Gastrocnemius medialis (tissue), 4 donors: ENCODE measurements at regions not wholly inside any gene's neighbourhood (a gene's known extent, or its start where the extent isn't known, plus 50 kb on each side); places are given as distances from the start of the nearest gene placed in this dataset.
A peak's percentile ranks its signal among the peaks of the same experiment; 100 is the strongest.

Source experiments
- ATAC-seq, 2 donors: fragments of 150-250 bp; one replicate each; pipeline ENCODE4 v1.9.1; 2016
- DNase-seq, 2 donors: peaks; one replicate each; pipeline ENCODE4 v3.0.0-alpha.2; 2019
- H3K27ac ChIP-seq, 4 donors: fragments of 200-600 bp; sonication (generic); 1 replicate in 1 of 4; 2 replicates in 3 of 4; pipeline ENCODE4 v1.5.1; 2016 to 2018; ENCODE audit warnings: mild to moderate bottlenecking in 2 of 4, moderate library complexity in 1 of 4
- H3K27me3 ChIP-seq, 3 donors: fragments of 200-600 bp; sonication (generic) in 2 of 3; 1 replicate in 1 of 3; 2 replicates in 2 of 3; pipeline versions ENCODE4 v1.5.1 to v1.6.0; 2016 to 2019; ENCODE audit warnings: mild to moderate bottlenecking in 1 of 3, moderate library complexity in 1 of 3
- H3K36me3 ChIP-seq, 2 donors: fragments of 200-600 bp; sonication (generic) in 1 of 2; one replicate each; pipeline ENCODE4 v1.5.1; 2017 to 2018
- H3K4me1 ChIP-seq, 2 donors: fragments of 200-600 bp; sonication (generic) in 1 of 2; one replicate each; pipeline ENCODE4 v1.5.1; 2016 to 2017; ENCODE audit warnings: mild to moderate bottlenecking in 2 of 2
- H3K4me3 ChIP-seq, 4 donors: fragments of 200-600 bp; sonication (generic) in 3 of 4; 1 replicate in 1 of 4; 2 replicates in 3 of 4; pipeline ENCODE4 v1.5.1; 2016 to 2019; ENCODE audit warnings: mild to moderate bottlenecking in 2 of 4
- H3K9me3 ChIP-seq, 3 donors: fragments of 200-600 bp; sonication (generic) in 2 of 3; 1 replicate in 1 of 3; 2 replicates in 2 of 3; pipeline ENCODE4 v1.5.1; 2016 to 2019
- CTCF ChIP-seq, 5 experiments: fragments of 450-650 bp in 3 of 5; fragments of 200-600 bp in 2 of 5; sonication (generic) in 2 of 5; IDR thresholded peaks in 4 of 5; conservative IDR thresholded peaks in 1 of 5; 1 replicate in 4 of 5; 2 replicates in 1 of 5; pipeline ENCODE4 v1.5.1; 2016 to 2019; ENCODE audit warnings: antibody characterized with exemption in 5 of 5, mild to moderate bottlenecking in 3 of 5, moderate library complexity in 3 of 5
- POLR2A ChIP-seq, 2 donors: fragments of 450-650 bp; IDR thresholded peaks; one replicate each; pipeline ENCODE4 v1.6.1; 2017; ENCODE audit warnings: antibody characterized with exemption in 2 of 2, mild to moderate bottlenecking in 2 of 2, moderate library complexity in 2 of 2
- in situ Hi-C, 4 donors: fragments of 200-750 bp; cut with MboI; loops; one replicate each; pipeline versions ENCODE4 v1.15.0 to v1.8.0; 2017; ENCODE audit warnings: low sequenced_read_pairs in 4 of 4
- intact Hi-C: fragments of 100-400 bp; cut with DNase I; formaldehyde crosslinking; loops from one replicate; pipeline ENCODE4 v1.15.1; 2023; ENCODE audit warnings: low total_unique reads

DNA sequence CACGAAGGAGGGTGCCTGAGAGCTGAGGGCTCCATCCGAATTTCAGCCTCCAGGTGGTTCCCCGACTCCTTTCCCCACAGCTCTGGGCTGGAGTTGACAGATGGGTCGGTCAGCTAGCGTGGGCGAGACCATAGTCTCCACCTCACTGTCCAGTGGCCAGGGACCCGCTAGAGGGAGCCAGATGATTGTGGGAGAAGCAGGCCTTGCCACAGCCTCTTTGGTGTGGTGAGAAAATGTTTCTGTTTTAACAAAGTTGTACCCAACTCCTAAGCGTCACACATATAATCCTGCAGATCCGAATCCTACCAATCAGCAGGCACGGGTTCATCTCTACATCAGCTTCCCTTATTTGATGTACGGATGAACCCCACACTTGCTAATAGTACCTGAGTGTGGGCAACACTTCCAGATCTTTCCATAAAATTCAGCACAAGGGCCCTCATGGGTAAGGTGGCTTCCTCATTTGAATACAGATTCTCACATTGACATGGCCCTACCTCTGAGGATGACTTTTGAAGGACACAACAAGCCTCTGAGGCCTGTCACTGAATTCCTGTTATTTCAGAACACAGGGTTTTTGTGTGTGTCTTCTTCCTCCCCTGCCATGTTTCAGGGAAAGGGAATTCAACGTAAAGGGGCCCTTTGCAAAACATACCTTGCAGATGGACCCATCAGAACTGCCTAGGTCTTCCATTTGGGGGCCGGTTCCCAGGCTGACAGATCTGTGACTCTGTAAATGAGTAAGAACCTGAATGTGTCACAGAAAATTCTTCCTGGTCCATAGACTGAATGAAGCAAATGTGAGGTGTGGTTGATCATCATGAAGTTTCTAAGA is 103.2 kb upstream of the DUSP22 start:
- no peak overlapping the region for H3K4me3 ChIP-seq
- ATAC-seq (peak in 1 of 2 donors; percentile 87), DNase-seq (peak; percentile 35 to 58)
- TF ChIP-seq POLR2A (IDR thresholded peaks at IDR 0.05) (no peak), CTCF (IDR thresholded peaks at IDR 0.05 in 4 of 5, conservative IDR thresholded peaks at IDR 0.05 in 1 of 5) (peak; percentile 65 to 86 (median 67))
- in situ Hi-C loops: no loop called here
- intact Hi-C loops: no loop called here
- no peaks in the 10 kb centered on the region for H3K36me3 ChIP-seq
- H3K27me3 ChIP-seq: no peaks in the 10 kb centered on the region
- no peak overlapping the region for H3K27ac ChIP-seq
- no peaks in the 10 kb centered on the region for H3K9me3 ChIP-seq
- H3K4me1 ChIP-seq: no peaks in the 10 kb centered on the region

DNA sequence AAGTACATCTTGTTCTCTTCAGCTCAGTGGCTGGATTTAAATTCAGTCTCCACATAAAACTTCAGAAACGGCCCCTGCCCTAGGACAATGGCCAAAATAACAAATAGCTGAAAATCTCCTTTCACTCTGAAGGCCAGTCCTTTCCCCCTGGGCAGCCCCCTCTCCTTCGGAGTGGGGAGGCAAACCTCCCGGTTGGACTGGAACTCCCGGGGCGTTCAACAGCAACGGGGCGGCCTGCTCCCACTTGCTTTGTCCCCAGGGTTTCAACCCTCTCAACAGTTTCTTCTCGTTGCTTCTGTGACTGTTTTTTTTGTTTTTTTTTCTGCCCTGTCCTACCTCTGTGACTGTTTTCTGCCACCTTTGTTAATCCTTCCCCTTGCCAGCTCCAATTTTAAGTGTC is 102.6 kb upstream of the DUSP22 start:
- ATAC-seq (no peak), DNase-seq (no peak)
- Histone ChIP-seq H3K9me3 (no peaks in the 10 kb centered on the region), H3K4me1 (no peaks in the 10 kb centered on the region), H3K4me3 (no peak overlapping the region), H3K27me3 (no peaks in the 10 kb centered on the region), H3K27ac (no peak overlapping the region), H3K36me3 (no peaks in the 10 kb centered on the region)
- in situ Hi-C loops (no loop called here), intact Hi-C loops (no loop called here)
- TF ChIP-seq POLR2A (IDR thresholded peaks at IDR 0.05): no peak
- no peak for TF ChIP-seq CTCF (IDR thresholded peaks at IDR 0.05 in 4 of 5, conservative IDR thresholded peaks at IDR 0.05 in 1 of 5)

DNA sequence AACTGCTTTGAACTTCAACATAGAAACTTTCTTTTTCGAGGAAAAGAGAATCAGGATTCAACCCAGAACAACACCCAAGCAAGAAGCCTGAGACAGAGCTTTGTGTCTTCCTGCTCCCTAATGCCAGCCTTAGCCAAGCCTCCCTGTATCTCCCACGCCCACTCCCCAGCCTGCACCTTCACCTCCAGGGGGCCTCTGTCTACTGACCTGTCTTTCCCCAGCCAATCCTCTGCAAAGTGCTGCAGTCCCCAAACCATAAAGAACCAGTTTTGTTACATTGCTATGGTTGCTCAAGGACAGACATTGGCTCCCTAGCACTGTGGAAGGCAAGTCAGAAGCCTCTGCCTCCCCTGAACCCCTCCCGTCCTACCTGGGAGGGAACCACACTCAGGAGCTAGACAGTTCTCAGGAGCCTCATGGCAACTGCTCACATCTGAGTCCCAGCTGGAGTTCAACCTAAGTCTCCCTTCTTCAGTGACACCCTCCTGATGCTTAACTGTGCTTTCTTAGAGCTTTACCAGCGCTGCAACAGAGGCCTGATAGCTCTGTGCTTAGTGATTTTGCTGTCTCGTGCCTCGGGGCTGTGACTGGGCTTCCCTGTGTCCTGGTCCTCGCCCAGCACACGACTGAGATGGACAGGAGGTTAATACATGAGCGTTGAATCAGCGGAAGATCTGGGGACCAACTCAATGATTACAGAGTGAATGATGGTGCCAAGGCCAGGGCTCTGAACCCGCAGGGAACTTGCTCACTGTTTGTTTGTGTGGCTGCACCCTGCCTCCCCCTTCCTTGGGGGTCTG is 101.5 kb upstream of the DUSP22 start:
- TF ChIP-seq POLR2A (IDR thresholded peaks at IDR 0.05): no peak
- no peak for TF ChIP-seq CTCF (IDR thresholded peaks at IDR 0.05 in 4 of 5, conservative IDR thresholded peaks at IDR 0.05 in 1 of 5)
- no peak for DNase-seq
- Histone ChIP-seq H3K9me3 (no peaks in the 10 kb centered on the region), H3K27me3 (no peaks in the 10 kb centered on the region), H3K4me3 (no peak overlapping the region), H3K36me3 (no peaks in the 10 kb centered on the region), H3K27ac (no peak overlapping the region), H3K4me1 (peaks cover 4 to 7% of the 10 kb centered on the region in 2 donors)
- intact Hi-C loops: no loop called here
- no peak for ATAC-seq
- in situ Hi-C loops: no loop called here

- no peak for DNase-seq
- ATAC-seq: no peak
- Histone ChIP-seq H3K27me3 (no peaks in the 10 kb centered on the region), H3K4me1 (peaks cover 5 to 13% of the 10 kb centered on the region in 2 donors), H3K9me3 (no peaks in the 10 kb centered on the region), H3K36me3 (no peaks in the 10 kb centered on the region), H3K27ac (no peak overlapping the region), H3K4me3 (no peak overlapping the region)
- intact Hi-C loops: no loop called here
- TF ChIP-seq CTCF (IDR thresholded peaks at IDR 0.05 in 4 of 5, conservative IDR thresholded peaks at IDR 0.05 in 1 of 5) (no peak), POLR2A (IDR thresholded peaks at IDR 0.05) (no peak)
- in situ Hi-C loops: no loop called here
Measured at GRCh38 chr6:191487-192312, 100.6 kb upstream of the DUSP22 start.
